DMS53 treated with DMSO at 0.1 percent for 48 hours (cell line): ENCODE measurements at regions not wholly inside any gene's neighbourhood (a gene's known extent, or its start where the extent isn't known, plus 50 kb on each side); places are given as distances from the start of the nearest gene placed in this dataset.

Experiments
- DNase-seq: peaks from one replicate; lab custom pipeline; 2025; ENCODE audit not compliant: unreplicated experiment; lab: John Stamatoyannopoulos, UW

DNA sequence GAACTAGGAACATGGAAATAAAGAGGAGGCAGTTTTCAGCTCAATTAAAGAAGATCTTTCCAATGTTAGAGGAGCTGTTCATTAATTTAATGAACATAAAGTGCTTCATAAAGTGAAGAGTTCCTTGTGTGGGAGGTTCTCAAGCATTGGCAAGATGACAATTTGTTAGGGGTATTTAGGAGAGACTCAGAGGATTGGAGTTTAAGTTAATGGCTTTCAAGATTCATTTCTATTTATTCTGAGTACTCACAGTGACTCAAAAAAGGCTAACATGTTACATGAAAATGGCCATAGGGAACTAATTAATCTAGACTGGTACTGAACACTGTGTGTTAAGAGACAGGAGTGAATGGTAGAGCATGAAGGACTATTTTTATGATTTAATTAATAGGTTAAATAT lies 55.4 kb upstream of the CDH12 start:
- no peak for DNase-seq

DNA sequence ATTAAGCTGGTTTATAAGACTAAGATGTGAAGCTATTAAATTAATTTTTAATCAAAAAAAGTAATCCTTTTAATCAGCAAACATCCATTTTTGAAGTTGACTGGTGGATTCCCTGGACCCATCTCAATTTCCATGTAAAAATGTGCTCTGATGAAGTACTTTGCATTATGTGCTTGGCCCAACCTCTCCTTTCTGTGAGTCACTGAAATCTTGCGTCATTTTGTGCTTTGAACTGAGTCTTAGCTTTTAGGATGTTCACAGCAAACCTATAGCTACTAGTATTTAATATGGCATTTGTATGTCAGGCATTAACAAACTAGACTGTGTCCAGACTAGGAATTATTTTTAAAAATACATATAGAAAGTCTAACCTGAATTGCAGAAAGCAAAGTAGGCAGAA lies 55.0 kb upstream of the CDH12 start:
- no peak for DNase-seq
